Smooth muscle cell (in vitro differentiated cells): ENCODE measurements at regions not wholly inside any gene's neighbourhood (a gene's known extent, or its start where the extent isn't known, plus 50 kb on each side); places are given as distances from the start of the nearest gene placed in this dataset.

Experiments used
- DNase-seq: peaks from one replicate; lab custom pipeline; 2025; ENCODE audit not compliant: unreplicated experiment; lab: John Stamatoyannopoulos, UW
- H2AFZ ChIP-seq: fragments of 200-600 bp; sonication (generic); 2 replicates; pipeline ENCODE4 v1.6.0; 2016; ENCODE audit warnings: antibody characterized with exemption, low read depth, mild to moderate bottlenecking
- H3F3A ChIP-seq: fragments of 200-600 bp; sonication (generic); 2 replicates; pipeline ENCODE4 v1.6.0; 2017; ENCODE audit warnings: antibody characterized with exemption, low read depth
- H3K27ac ChIP-seq: fragments of 200-600 bp; sonication (generic); 2 replicates; pipeline ENCODE4 v1.5.1; 2016; ENCODE audit warnings: low read depth, mild to moderate bottlenecking
- H3K27me3 ChIP-seq: fragments of 200-600 bp; sonication (generic); 2 replicates; pipeline ENCODE4 v1.6.1; 2016; ENCODE audit warnings: low read depth, mild to moderate bottlenecking
- H3K36me3 ChIP-seq: fragments of 200-600 bp; sonication (generic); 2 replicates; pipeline ENCODE4 v1.5.1; 2016; ENCODE audit warnings: low read depth
- H3K4me1 ChIP-seq: fragments of 200-600 bp; sonication (generic); 2 replicates; pipeline ENCODE4 v1.5.1; 2016; ENCODE audit warnings: low read depth
- H3K4me2 ChIP-seq: fragments of 200-600 bp; sonication (generic); 2 replicates; pipeline ENCODE4 v1.6.0; 2016; ENCODE audit warnings: mild to moderate bottlenecking
- H3K4me3 ChIP-seq: fragments of 200-600 bp; sonication (generic); 2 replicates; pipeline ENCODE4 v1.5.1; 2016; ENCODE audit warnings: mild to moderate bottlenecking
- H3K79me2 ChIP-seq: fragments of 200-600 bp; sonication (generic); 2 replicates; pipeline ENCODE4 v1.6.0; 2016; ENCODE audit warnings: low read depth, mild to moderate bottlenecking
- H3K9ac ChIP-seq: fragments of 200-600 bp; sonication (generic); 2 replicates; pipeline ENCODE4 v1.6.0; 2016; ENCODE audit warnings: low read depth
- H3K9me3 ChIP-seq: fragments of 200-600 bp; sonication (generic); replicated peaks from 2 replicates; pipeline ENCODE4 v1.5.1; 2016; ENCODE audit warnings: low read depth
- H4K20me1 ChIP-seq: fragments of 200-600 bp; sonication (generic); 2 replicates; pipeline ENCODE4 v1.6.0; 2016; ENCODE audit warnings: low read depth
- CTCF ChIP-seq: fragments of 200-600 bp; sonication (generic); IDR thresholded peaks from 2 replicates; pipeline ENCODE4 v1.5.1; 2017; ENCODE audit warnings: borderline replicate concordance, mild to moderate bottlenecking, antibody characterized with exemption; ENCODE audit not compliant: insufficient read depth, poor library complexity, severe bottlenecking
- WGBS: methylation state at CpG from one replicate; pipeline ENCODE4 v1.1.7; 2016; ENCODE audit warnings: low lambda C conversion rate; 5-methylcytosine and 5-hydroxymethylcytosine counted together

- 86% methylated on average over 6 of the region's 6 CpGs for WGBS
- no peak for DNase-seq
- Histone ChIP-seq H3K79me2 (no peaks in the 10 kb centered on the region), H3K36me3 (no peaks in the 10 kb centered on the region), H3K27me3 (no peaks in the 10 kb centered on the region), H4K20me1 (no peaks in the 10 kb centered on the region), H3K9ac (no peak overlapping the region), H3F3A (no peaks in the 10 kb centered on the region), H3K9me3 (no peaks in the 10 kb centered on the region), H3K4me2 (no peak overlapping the region), H3K27ac (no peak overlapping the region), H2AFZ (no peak overlapping the region), H3K4me1 (no peaks in the 10 kb centered on the region), H3K4me3 (no peak overlapping the region)
- no peak for TF ChIP-seq CTCF
These were observed 395.0 kb upstream of the TBX3 start for GRCh38 chr12:115078990-115079389.

- no peak for DNase-seq
- no peaks in the 10 kb centered on the region for H4K20me1 ChIP-seq
- no peak overlapping the region for H2AFZ ChIP-seq
- H3K79me2 ChIP-seq, result no peaks in the 10 kb centered on the region
- no peaks in the 10 kb centered on the region for H3K36me3 ChIP-seq
- no peaks in the 10 kb centered on the region for H3K27me3 ChIP-seq
- no peaks in the 10 kb centered on the region for H3K4me1 ChIP-seq
- no peak overlapping the region for H3K9ac ChIP-seq
- WGBS, result 96% methylated on average over 4 of the region's 4 CpGs
- no peaks in the 10 kb centered on the region for H3F3A ChIP-seq
- H3K27ac ChIP-seq, result no peak overlapping the region
- no peak overlapping the region for H3K4me2 ChIP-seq
- H3K9me3 ChIP-seq, result no peaks in the 10 kb centered on the region
- no peak overlapping the region for H3K4me3 ChIP-seq
- no peak for TF ChIP-seq CTCF
These were observed 394.4 kb upstream of the TBX3 start for GRCh38 chr12:115078334-115078733.

GRCh38 chr12:115075552-115076170, 391.7 kb upstream of the TBX3 start:
- no peak for TF ChIP-seq CTCF
- Histone ChIP-seq H4K20me1 (no peaks in the 10 kb centered on the region), H3K9me3 (no peaks in the 10 kb centered on the region), H3F3A (no peaks in the 10 kb centered on the region), H3K27me3 (no peaks in the 10 kb centered on the region), H3K36me3 (no peaks in the 10 kb centered on the region), H2AFZ (no peak overlapping the region), H3K4me3 (no peak overlapping the region), H3K4me1 (no peaks in the 10 kb centered on the region), H3K9ac (no peak overlapping the region), H3K27ac (no peak overlapping the region), H3K79me2 (no peaks in the 10 kb centered on the region), H3K4me2 (no peak overlapping the region)
- DNase-seq, result no peak
- 85% methylated on average over 3 of the region's 3 CpGs for WGBS

GRCh38 chr12:115074617-115075016, 390.6 kb upstream of the TBX3 start:
- no peak for TF ChIP-seq CTCF
- Histone ChIP-seq H3K27ac (no peak overlapping the region), H3K4me1 (no peaks in the 10 kb centered on the region), H3K4me3 (no peak overlapping the region), H3K9ac (no peak overlapping the region), H3K79me2 (no peaks in the 10 kb centered on the region), H4K20me1 (no peaks in the 10 kb centered on the region), H3F3A (no peaks in the 10 kb centered on the region), H3K9me3 (no peaks in the 10 kb centered on the region), H3K27me3 (no peaks in the 10 kb centered on the region), H3K4me2 (no peak overlapping the region), H2AFZ (no peak overlapping the region), H3K36me3 (no peaks in the 10 kb centered on the region)
- no peak for DNase-seq
- 89% methylated on average over 5 of the region's 5 CpGs for WGBS
